OCI-LY7 (cell line): ENCODE measurements at regions not wholly inside any gene's neighbourhood (a gene's known extent, or its start where the extent isn't known, plus 50 kb on each side); places are given as distances from the start of the nearest gene placed in this dataset.

Experiments used
- EZH2phosphoT487 ChIP-seq: fragments of 200-600 bp; sonication (generic); IDR thresholded peaks from 2 replicates; pipeline ENCODE4 v1.6.1; 2018; ENCODE audit warnings: low read depth, borderline replicate concordance, mild to moderate bottlenecking, mixed run types, antibody characterized with exemption, low read length, moderate library complexity, mixed read lengths
- TF ChIP-seq, protein P1 (sequence below): fragments of 200-600 bp; sonication (generic); conservative IDR thresholded peaks from 2 replicates; pipeline ENCODE4 v1.5.1; 2014; ENCODE audit warnings: mild to moderate bottlenecking, antibody characterized with exemption, low read length, moderate library complexity, mixed read lengths

- TF ChIP-seq, protein P1, sequence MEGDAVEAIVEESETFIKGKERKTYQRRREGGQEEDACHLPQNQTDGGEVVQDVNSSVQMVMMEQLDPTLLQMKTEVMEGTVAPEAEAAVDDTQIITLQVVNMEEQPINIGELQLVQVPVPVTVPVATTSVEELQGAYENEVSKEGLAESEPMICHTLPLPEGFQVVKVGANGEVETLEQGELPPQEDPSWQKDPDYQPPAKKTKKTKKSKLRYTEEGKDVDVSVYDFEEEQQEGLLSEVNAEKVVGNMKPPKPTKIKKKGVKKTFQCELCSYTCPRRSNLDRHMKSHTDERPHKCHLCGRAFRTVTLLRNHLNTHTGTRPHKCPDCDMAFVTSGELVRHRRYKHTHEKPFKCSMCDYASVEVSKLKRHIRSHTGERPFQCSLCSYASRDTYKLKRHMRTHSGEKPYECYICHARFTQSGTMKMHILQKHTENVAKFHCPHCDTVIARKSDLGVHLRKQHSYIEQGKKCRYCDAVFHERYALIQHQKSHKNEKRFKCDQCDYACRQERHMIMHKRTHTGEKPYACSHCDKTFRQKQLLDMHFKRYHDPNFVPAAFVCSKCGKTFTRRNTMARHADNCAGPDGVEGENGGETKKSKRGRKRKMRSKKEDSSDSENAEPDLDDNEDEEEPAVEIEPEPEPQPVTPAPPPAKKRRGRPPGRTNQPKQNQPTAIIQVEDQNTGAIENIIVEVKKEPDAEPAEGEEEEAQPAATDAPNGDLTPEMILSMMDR = no peak
- TF ChIP-seq EZH2phosphoT487 = no peak
These were observed 148.0 kb upstream of the G2E3 start for GRCh38 chr14:30410986-30411385.
